Activated CD8-positive, alpha-beta T cell treated with anti-CD3 and anti-CD28 coated beads, Interleukin-2, amount 10 ng/mL, durations not matched to agents 7 days and 5 days (primary cell): ENCODE measurements at regions not wholly inside any gene's neighbourhood (a gene's known extent, or its start where the extent isn't known, plus 50 kb on each side); places are given as distances from the start of the nearest gene placed in this dataset.

Source experiments
- ATAC-seq: fragments of 150-1000 bp; cut with Tn5 transposase; one replicate; pipeline ENCODE4 v1.10.0; 2021; ENCODE audit warnings: moderate library complexity
- CTCF ChIA-PET: fragments of 350-600 bp; sonication (Branson Sonifier 250); formaldehyde crosslinking; loops from one replicate; lab custom pipeline; 2021; ENCODE audit warnings: antibody characterized with exemption; lab: Charles Lee
- POLR2A ChIA-PET: fragments of 350-600 bp; sonication (Branson Sonifier 250); formaldehyde crosslinking; loops from one replicate; lab custom pipeline; 2021; ENCODE audit warnings: antibody characterized with exemption; lab: Charles Lee
- DNase-seq: peaks from one replicate; pipeline ENCODE4 v3.0.0-alpha.2; 2020
- H3K27ac Mint-ChIP-seq: one replicate; pipeline ENCODE4 v1.8.0; 2021; ENCODE audit warnings: mild to moderate bottlenecking, mixed read lengths
- H3K27me3 Mint-ChIP-seq: one replicate; pipeline ENCODE4 v1.8.0; 2021; ENCODE audit warnings: low read depth, mixed read lengths
- H3K36me3 Mint-ChIP-seq: one replicate; pipeline ENCODE4 v1.8.0; 2021; ENCODE audit warnings: low read depth, mixed read lengths
- H3K4me1 Mint-ChIP-seq: one replicate; pipeline ENCODE4 v1.8.0; 2021; ENCODE audit warnings: low read depth, mixed read lengths
- H3K4me3 Mint-ChIP-seq: one replicate; pipeline ENCODE4 v1.8.0; 2021; ENCODE audit warnings: mild to moderate bottlenecking, mixed read lengths
- H3K9me3 Mint-ChIP-seq: one replicate; pipeline ENCODE4 v1.8.0; 2022; ENCODE audit warnings: mixed read lengths; ENCODE audit not compliant: insufficient read depth

GRCh38 chr10:47207281-47207615 lies 92.7 kb upstream of the GDF10 start:
- CTCF ChIA-PET, result interaction anchor here (0.8 to 1.0 kb wide), 3 partner anchors 14 to 160 kb away, joined by 3 read pairs; no protein-coding TSS in a partner anchor
- Mint-ChIP-seq H3K27me3 (no peaks in the 10 kb centered on the region), H3K27ac (peak overlapping the region; percentile 84), H3K9me3 (no peaks in the 10 kb centered on the region), H3K36me3 (no peaks in the 10 kb centered on the region), H3K4me1 (peaks cover 32% of the 10 kb centered on the region), H3K4me3 (no peak overlapping the region)
- POLR2A ChIA-PET, result interaction anchor here (1.6 to 1.7 kb wide), 2 partner anchors 30 to 53 kb away, joined by 3 to 6 read pairs; no protein-coding TSS in a partner anchor
- peak; percentile 25 for DNase-seq
- ATAC-seq, result peak; percentile 53

- Mint-ChIP-seq H3K27ac (peak overlapping the region; percentile 14), H3K4me1 (peaks cover 32% of the 10 kb centered on the region), H3K27me3 (no peaks in the 10 kb centered on the region), H3K36me3 (no peaks in the 10 kb centered on the region), H3K9me3 (no peaks in the 10 kb centered on the region), H3K4me3 (no peak overlapping the region)
- ATAC-seq (no peak), DNase-seq (no peak)
- CTCF ChIA-PET, result interaction anchor here (0.8 to 1.0 kb wide), 3 partner anchors 13 to 160 kb away, joined by 3 read pairs; no protein-coding TSS in a partner anchor
- POLR2A ChIA-PET, result interaction anchor here (1.6 to 1.7 kb wide), 2 partner anchors 29 to 52 kb away, joined by 3 to 6 read pairs; no protein-coding TSS in a partner anchor
Measured at GRCh38 chr10:47207894-47208469, 92.0 kb upstream of the GDF10 start.

GRCh38 chr10:47209466-47209865 lies 90.5 kb upstream of the GDF10 start:
- Mint-ChIP-seq H3K9me3 (no peaks in the 10 kb centered on the region), H3K27ac (no peak overlapping the region), H3K4me1 (peaks cover 32% of the 10 kb centered on the region), H3K27me3 (no peaks in the 10 kb centered on the region), H3K36me3 (no peaks in the 10 kb centered on the region), H3K4me3 (no peak overlapping the region)
- no peak for ATAC-seq
- ChIA-PET POLR2A (no interaction called here), CTCF (interaction anchor here (0.8 kb wide), 1 partner anchor 102 kb away, joined by 3 read pairs; no protein-coding TSS in a partner anchor)
- DNase-seq, result no peak

- Mint-ChIP-seq H3K4me3 (no peak overlapping the region), H3K36me3 (no peaks in the 10 kb centered on the region), H3K27ac (no peak overlapping the region), H3K27me3 (peaks cover 2% of the 10 kb centered on the region), H3K9me3 (no peaks in the 10 kb centered on the region), H3K4me1 (peaks cover 9% of the 10 kb centered on the region)
- ChIA-PET POLR2A (no interaction called here), CTCF (interaction anchor here (0.9 kb wide), 1 partner anchor 63 kb away, joined by 3 read pairs; no protein-coding TSS in a partner anchor)
- DNase-seq (no peak), ATAC-seq (no peak)
Measured at GRCh38 chr10:47214520-47214919, 85.5 kb upstream of the GDF10 start.

GRCh38 chr10:47217113-47217512 lies 82.9 kb upstream of the GDF10 start:
- DNase-seq (no peak), ATAC-seq (no peak)
- H3K4me1 Mint-ChIP-seq, result peaks cover 9% of the 10 kb centered on the region
- no peaks in the 10 kb centered on the region for H3K9me3 Mint-ChIP-seq
- CTCF ChIA-PET, result interaction anchor here (1.0 kb wide), 1 partner anchor 51 kb away, joined by 3 read pairs; no protein-coding TSS in a partner anchor
- no peak overlapping the region for H3K27ac Mint-ChIP-seq
- no peaks in the 10 kb centered on the region for H3K36me3 Mint-ChIP-seq
- no peak overlapping the region for H3K4me3 Mint-ChIP-seq
- POLR2A ChIA-PET, result no interaction called here
- peaks cover 2% of the 10 kb centered on the region for H3K27me3 Mint-ChIP-seq

GRCh38 chr10:47218803-47219202 lies 81.2 kb upstream of the GDF10 start:
- CTCF ChIA-PET, result interaction anchor here (1.6 kb wide), 1 partner anchor 171 kb away, joined by 4 read pairs; no protein-coding TSS in a partner anchor
- Mint-ChIP-seq H3K9me3 (no peaks in the 10 kb centered on the region), H3K4me3 (no peak overlapping the region), H3K36me3 (no peaks in the 10 kb centered on the region), H3K27ac (peak overlapping the region; percentile 11), H3K27me3 (peaks cover 2% of the 10 kb centered on the region), H3K4me1 (peaks cover 9% of the 10 kb centered on the region)
- ATAC-seq (no peak), DNase-seq (no peak)
- POLR2A ChIA-PET, result no interaction called here

- no peak overlapping the region for H3K4me3 Mint-ChIP-seq
- no peak for ATAC-seq
- CTCF ChIA-PET, result interaction anchor here (0.9 to 1.1 kb wide), 2 partner anchors 10 to 89 kb away, joined by 3 to 4 read pairs; no protein-coding TSS in a partner anchor
Measured at GRCh38 chr10:47222461-47222860, 77.5 kb upstream of the GDF10 start.

GRCh38 chr10:47223236-47223635 lies 76.8 kb upstream of the GDF10 start:
- CTCF ChIA-PET, result interaction anchor here (1.1 kb wide), 1 partner anchor 88 kb away, joined by 4 read pairs; no protein-coding TSS in a partner anchor
- DNase-seq, result no peak
- H3K27ac Mint-ChIP-seq, result no peak overlapping the region
- POLR2A ChIA-PET, result no interaction called here
- H3K36me3 Mint-ChIP-seq, result no peaks in the 10 kb centered on the region
- H3K9me3 Mint-ChIP-seq, result no peaks in the 10 kb centered on the region
- no peaks in the 10 kb centered on the region for H3K4me1 Mint-ChIP-seq
- no peak for ATAC-seq
- no peaks in the 10 kb centered on the region for H3K27me3 Mint-ChIP-seq
- H3K4me3 Mint-ChIP-seq, result no peak overlapping the region

More at GRCh38 chr10:47222461-47222860, 77.5 kb upstream of the GDF10 start:
- H3K27me3 Mint-ChIP-seq, result no peaks in the 10 kb centered on the region
- no peak for DNase-seq
- H3K4me1 Mint-ChIP-seq, result peaks cover 2% of the 10 kb centered on the region
- no peaks in the 10 kb centered on the region for H3K9me3 Mint-ChIP-seq
- no peak overlapping the region for H3K27ac Mint-ChIP-seq
- POLR2A ChIA-PET, result no interaction called here
- H3K36me3 Mint-ChIP-seq, result no peaks in the 10 kb centered on the region

- no peaks in the 10 kb centered on the region for H3K4me1 Mint-ChIP-seq
- no peak overlapping the region for H3K27ac Mint-ChIP-seq
- no peak for DNase-seq
- H3K27me3 Mint-ChIP-seq, result no peaks in the 10 kb centered on the region
- no peaks in the 10 kb centered on the region for H3K9me3 Mint-ChIP-seq
- H3K4me3 Mint-ChIP-seq, result no peak overlapping the region
- no peak for ATAC-seq
- no peaks in the 10 kb centered on the region for H3K36me3 Mint-ChIP-seq
- ChIA-PET POLR2A (no interaction called here), CTCF (interaction anchor here (0.7 to 2.6 kb wide), 3 partner anchors 84 to 199 kb away, joined by 3 to 13 read pairs (median 3); no protein-coding TSS in a partner anchor)
Measured at GRCh38 chr10:47224546-47225218, 75.3 kb upstream of the GDF10 start.

- no peak overlapping the region for H3K4me3 Mint-ChIP-seq
- ChIA-PET CTCF (interaction anchor here (0.7 to 2.6 kb wide), 4 partner anchors 84 to 200 kb away, joined by 3 to 13 read pairs (median 4); no protein-coding TSS in a partner anchor), POLR2A (no interaction called here)
- ATAC-seq (no peak), DNase-seq (no peak)
- no peaks in the 10 kb centered on the region for H3K9me3 Mint-ChIP-seq
- H3K27ac Mint-ChIP-seq, result peak overlapping the region; percentile 3
- no peaks in the 10 kb centered on the region for H3K27me3 Mint-ChIP-seq
- H3K4me1 Mint-ChIP-seq, result peaks cover 3% of the 10 kb centered on the region
- H3K36me3 Mint-ChIP-seq, result no peaks in the 10 kb centered on the region
Measured at GRCh38 chr10:47225219-47225927, 74.6 kb upstream of the GDF10 start.

GRCh38 chr10:47225928-47226645 lies 73.9 kb upstream of the GDF10 start:
- POLR2A ChIA-PET, result no interaction called here

More at GRCh38 chr10:47225928-47226645, 73.9 kb upstream of the GDF10 start:
- DNase-seq (no peak), ATAC-seq (no peak)
- no peak overlapping the region for H3K4me3 Mint-ChIP-seq
- peaks cover 8% of the 10 kb centered on the region for H3K4me1 Mint-ChIP-seq
- no peaks in the 10 kb centered on the region for H3K9me3 Mint-ChIP-seq
- H3K27me3 Mint-ChIP-seq, result no peaks in the 10 kb centered on the region
- H3K27ac Mint-ChIP-seq, result no peak overlapping the region
- CTCF ChIA-PET, result interaction anchor here (1.6 to 2.6 kb wide), 2 partner anchors 85 to 178 kb away, joined by 4 to 13 read pairs; no protein-coding TSS in a partner anchor
- H3K36me3 Mint-ChIP-seq, result no peaks in the 10 kb centered on the region
